GM04504 (cell line): ENCODE measurements at regions not wholly inside any gene's neighbourhood (a gene's known extent, or its start where the extent isn't known, plus 50 kb on each side); places are given as distances from the start of the nearest gene placed in this dataset.

ENCODE experiments used
- DNase-seq: peaks from one replicate; pipeline ENCODE4 v3.0.0-alpha.2; 2012; ENCODE audit warnings: low read depth

- DNase-seq: no peak
These were observed 61.2 kb upstream of the DPH5 start for GRCh38 chr1:101086783-101087182.

- no peak for DNase-seq
These were observed 56.2 kb upstream of the DPH5 start for GRCh38 chr1:101081496-101082488.

GRCh38 chr1:101080859-101081258, 55.3 kb upstream of the DPH5 start:
- no peak for DNase-seq

- DNase-seq: no peak
These were observed 53.8 kb upstream of the DPH5 start for GRCh38 chr1:101079341-101079740.

- no peak for DNase-seq
These were observed 52.3 kb upstream of the DPH5 start for GRCh38 chr1:101077849-101078248.

- no peak for DNase-seq
These were observed 50.3 kb upstream of the DPH5 start for GRCh38 chr1:101075926-101076325.
